Thyroid gland (tissue), 4 donors: ENCODE measurements at regions not wholly inside any gene's neighbourhood (a gene's known extent, or its start where the extent isn't known, plus 50 kb on each side); places are given as distances from the start of the nearest gene placed in this dataset.

Experiments used
- DNase-seq, 2 donors: peaks; one replicate each; pipeline ENCODE4 v3.0.0-alpha.2; 2019
- H3K27ac ChIP-seq, 3 donors: fragments of 200-600 bp; sonication (generic); 1 replicate in 2 of 3; 2 replicates in 1 of 3; pipeline ENCODE4 v1.5.1; 2016 to 2019; ENCODE audit warnings: mild to moderate bottlenecking in 1 of 3, moderate library complexity in 1 of 3
- H3K27me3 ChIP-seq: fragments of 200-600 bp; sonication (generic); one replicate; pipeline ENCODE4 v1.5.1; 2019
- H3K36me3 ChIP-seq, 2 donors: fragments of 200-600 bp; sonication (generic); one replicate each; pipeline ENCODE4 v1.5.1; 2016 to 2019
- H3K4me1 ChIP-seq, 2 donors: fragments of 200-600 bp; sonication (generic); one replicate each; pipeline ENCODE4 v1.5.1; 2017 to 2019
- H3K4me3 ChIP-seq, 3 donors: fragments of 200-600 bp; sonication (generic); replicated peaks in 1 of 3; 1 replicate in 2 of 3; 2 replicates in 1 of 3; pipeline ENCODE4 v1.5.1; 2016; ENCODE audit warnings: mild to moderate bottlenecking in 1 of 3
- H3K9me3 ChIP-seq: fragments of 200-600 bp; sonication (generic); one replicate; pipeline ENCODE4 v1.5.1; 2017
- CTCF ChIP-seq, 6 experiments: fragments of 200-600 bp in 3 of 6; fragments of 450-650 bp in 3 of 6; sonication (generic) in 3 of 6; IDR thresholded peaks; one replicate each; pipeline ENCODE4 v1.5.1; 2016 to 2019; ENCODE audit warnings: antibody characterized with exemption in 6 of 6, mild to moderate bottlenecking in 2 of 6, inconsistent platforms in 1 of 6, moderate library complexity in 1 of 6
- POLR2A ChIP-seq, 2 donors: fragments of 450-650 bp; IDR thresholded peaks; one replicate each; pipeline ENCODE4 v1.6.1; 2017; ENCODE audit warnings: antibody characterized with exemption in 2 of 2, mild to moderate bottlenecking in 2 of 2, moderate library complexity in 1 of 2
- WGBS, 2 donors: methylation state at CpG; one replicate each; pipeline ENCODE4 v1.1.5; 2017; 5-methylcytosine and 5-hydroxymethylcytosine counted together
- intact Hi-C: fragments of 100-400 bp; cut with DNase I; formaldehyde crosslinking; loops from one replicate; pipeline ENCODE4 v1.15.1; 2023

GRCh38 chr14:76974365-76974764 lies 54.1 kb downstream of the IRF2BPL start:
- intact Hi-C loops, result no loop called here
- Histone ChIP-seq H3K27me3 (no peaks in the 10 kb centered on the region), H3K36me3 (no peaks in the 10 kb centered on the region), H3K4me3 (no peak overlapping the region), H3K4me1 (peaks cover 18 to 20% of the 10 kb centered on the region in 2 donors), H3K27ac (no peak overlapping the region), H3K9me3 (no peaks in the 10 kb centered on the region)
- WGBS, 2 donors, result 79 to 88% methylated on average over 2 of the region's 2 CpGs
- no peak for TF ChIP-seq CTCF (IDR thresholded peaks at IDR 0.05)
- no peak for TF ChIP-seq POLR2A (IDR thresholded peaks at IDR 0.05)
- DNase-seq, result no peak

DNA sequence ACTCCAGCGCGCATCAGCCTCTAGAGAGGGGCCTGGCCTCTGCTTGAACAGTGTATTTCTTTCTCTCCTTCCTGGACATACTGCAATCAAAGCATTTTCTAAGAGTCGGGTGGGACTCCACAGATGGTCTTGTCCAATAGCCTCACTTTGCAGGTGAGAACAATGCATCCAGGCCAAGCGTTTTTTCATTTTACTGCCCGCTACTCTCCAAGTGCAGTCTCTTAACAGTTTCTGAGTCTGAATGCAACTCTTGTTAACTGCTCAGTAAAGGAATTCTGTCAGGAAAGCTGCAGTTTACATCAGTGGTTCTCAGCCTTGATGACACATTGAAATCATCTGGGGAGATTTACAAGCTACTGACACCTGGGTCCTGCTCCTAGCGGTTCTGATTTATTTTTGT lies 57.0 kb downstream of the IRF2BPL start:
- Histone ChIP-seq H3K27me3 (no peaks in the 10 kb centered on the region), H3K4me3 (no peak overlapping the region), H3K4me1 (peaks cover 9 to 11% of the 10 kb centered on the region in 2 donors), H3K36me3 (no peaks in the 10 kb centered on the region), H3K27ac (no peak overlapping the region), H3K9me3 (no peaks in the 10 kb centered on the region)
- intact Hi-C loops, result no loop called here
- 86 to 90% methylated on average over 6 of the region's 6 CpGs for WGBS, 2 donors
- TF ChIP-seq POLR2A (IDR thresholded peaks at IDR 0.05) (no peak), CTCF (IDR thresholded peaks at IDR 0.05) (no peak)
- no peak for DNase-seq

- H3K36me3 ChIP-seq, result no peaks in the 10 kb centered on the region
- intact Hi-C loops, result no loop called here
- peaks cover 0 to 6% of the 10 kb centered on the region in 2 donors for H3K4me1 ChIP-seq
- 88 to 89% methylated on average over 16 of the region's 16 CpGs for WGBS, 2 donors
- DNase-seq, result no peak
- no peaks in the 10 kb centered on the region for H3K9me3 ChIP-seq
- no peaks in the 10 kb centered on the region for H3K27me3 ChIP-seq
- H3K27ac ChIP-seq, result no peak overlapping the region
- H3K4me3 ChIP-seq, result no peak overlapping the region
- TF ChIP-seq CTCF (IDR thresholded peaks at IDR 0.05), result no peak
- no peak for TF ChIP-seq POLR2A (IDR thresholded peaks at IDR 0.05)
Measured at GRCh38 chr14:76968621-76969063, 59.9 kb downstream of the IRF2BPL start.

GRCh38 chr14:76967788-76968187 lies 60.7 kb downstream of the IRF2BPL start:
- no peak for TF ChIP-seq CTCF (IDR thresholded peaks at IDR 0.05)
- no peak for TF ChIP-seq POLR2A (IDR thresholded peaks at IDR 0.05)
- no peak overlapping the region for H3K27ac ChIP-seq
- peaks cover 0 to 6% of the 10 kb centered on the region in 2 donors for H3K4me1 ChIP-seq
- H3K36me3 ChIP-seq, result no peaks in the 10 kb centered on the region
- no peaks in the 10 kb centered on the region for H3K9me3 ChIP-seq
- no peaks in the 10 kb centered on the region for H3K27me3 ChIP-seq
- DNase-seq, result no peak
- H3K4me3 ChIP-seq, result no peak overlapping the region
- intact Hi-C loops, result no loop called here
- WGBS, 2 donors, result 94 to 96% methylated on average over 7 of the region's 7 CpGs

DNA sequence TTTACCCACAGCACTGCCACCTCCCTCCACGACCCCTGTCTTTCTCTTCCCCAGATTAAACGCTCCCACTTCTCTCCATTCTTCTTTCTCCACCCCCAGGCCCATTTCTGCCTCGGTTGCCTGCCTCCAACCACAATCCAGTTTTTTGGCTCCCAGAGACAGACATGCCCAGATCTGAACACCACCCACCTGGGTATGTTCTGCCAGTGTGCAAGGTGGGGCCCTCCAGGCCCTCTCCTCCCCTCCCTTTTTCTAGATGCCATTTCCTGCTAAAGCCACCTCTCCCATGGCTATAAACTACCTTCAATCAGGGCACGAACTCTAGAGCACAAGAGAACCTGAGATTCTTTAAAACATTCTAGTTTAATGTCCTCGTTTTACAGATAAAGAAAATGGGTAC lies 63.3 kb downstream of the IRF2BPL start:
- WGBS, 2 donors, result 86 to 92% methylated on average over 5 of the region's 5 CpGs
- Histone ChIP-seq H3K36me3 (no peaks in the 10 kb centered on the region), H3K27me3 (no peaks in the 10 kb centered on the region), H3K27ac (no peak overlapping the region), H3K4me1 (peaks cover 14 to 23% of the 10 kb centered on the region in 2 donors), H3K4me3 (no peak overlapping the region), H3K9me3 (no peaks in the 10 kb centered on the region)
- DNase-seq, result no peak
- TF ChIP-seq CTCF (IDR thresholded peaks at IDR 0.05), result no peak
- TF ChIP-seq POLR2A (IDR thresholded peaks at IDR 0.05), result no peak
- intact Hi-C loops, result no loop called here
